GM18909 (cell line): ENCODE measurements at regions not wholly inside any gene's neighbourhood (a gene's known extent, or its start where the extent isn't known, plus 50 kb on each side); places are given as distances from the start of the nearest gene placed in this dataset.
"Not testable (repeated sequence)": the region's sequence is repeated elsewhere in the genome, so short reads cannot be mapped to it uniquely, and the experiment has no call there.

ENCODE experiments used
- ATAC-seq: cut with Tn5 transposase; IDR thresholded peaks from one replicate; pipeline ENCODE4 v1.9.1; 2021; ENCODE audit warnings: mild to moderate bottlenecking; ENCODE audit not compliant: unreplicated experiment, poor library complexity

DNA sequence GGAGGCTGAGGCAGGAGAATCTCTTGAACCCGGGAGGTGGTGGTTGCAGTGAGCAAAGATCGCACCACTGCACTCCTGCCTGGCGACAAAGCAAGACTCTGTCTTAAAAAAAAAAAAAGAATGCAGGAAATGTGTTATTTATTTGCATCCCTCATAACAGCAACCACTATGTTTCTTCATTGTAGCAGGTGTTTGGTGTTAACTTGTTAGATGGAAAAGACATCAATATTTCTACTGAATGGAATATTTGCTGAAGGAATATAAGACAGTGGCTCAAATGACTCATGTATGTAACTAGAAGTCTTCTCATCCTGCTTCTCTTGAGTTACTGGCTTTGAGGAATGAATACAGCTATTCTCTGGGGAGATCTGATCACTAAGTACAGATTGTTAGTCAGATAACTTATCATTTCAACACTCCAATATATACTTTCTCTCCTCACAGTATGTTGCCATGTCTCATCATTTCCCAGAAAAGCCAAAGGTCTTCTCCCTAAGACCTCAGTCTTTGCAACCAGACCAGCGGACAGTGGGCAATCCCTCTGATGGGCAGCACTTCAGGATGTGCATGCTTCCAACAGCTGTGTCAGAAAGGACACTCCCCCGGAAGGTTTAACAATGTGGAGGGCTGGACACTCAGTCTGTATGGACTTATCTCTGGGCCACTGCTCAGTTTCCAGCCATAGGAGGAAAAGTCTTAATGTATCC lies 104.4 kb upstream of the STK17B start:
- no peak for ATAC-seq

DNA sequence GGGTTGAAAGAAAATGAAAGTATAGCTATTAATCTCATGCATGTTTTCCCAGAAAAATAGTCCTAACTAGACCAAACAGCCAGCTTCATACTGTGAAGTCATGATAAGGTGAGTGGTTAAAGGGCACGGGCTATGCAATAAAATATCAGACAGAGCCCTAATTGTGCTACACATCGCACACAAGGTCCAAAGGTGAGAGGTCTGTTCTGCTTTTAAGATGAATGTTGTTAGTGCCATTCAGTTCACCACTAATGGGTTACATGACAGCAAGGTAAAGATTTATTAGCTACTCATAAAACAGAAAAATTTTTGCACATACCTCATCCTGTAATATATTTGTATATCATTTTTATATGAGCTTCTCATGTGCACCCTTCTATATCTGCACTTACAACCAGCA lies 105.0 kb upstream of the STK17B start:
- no peak for ATAC-seq

DNA sequence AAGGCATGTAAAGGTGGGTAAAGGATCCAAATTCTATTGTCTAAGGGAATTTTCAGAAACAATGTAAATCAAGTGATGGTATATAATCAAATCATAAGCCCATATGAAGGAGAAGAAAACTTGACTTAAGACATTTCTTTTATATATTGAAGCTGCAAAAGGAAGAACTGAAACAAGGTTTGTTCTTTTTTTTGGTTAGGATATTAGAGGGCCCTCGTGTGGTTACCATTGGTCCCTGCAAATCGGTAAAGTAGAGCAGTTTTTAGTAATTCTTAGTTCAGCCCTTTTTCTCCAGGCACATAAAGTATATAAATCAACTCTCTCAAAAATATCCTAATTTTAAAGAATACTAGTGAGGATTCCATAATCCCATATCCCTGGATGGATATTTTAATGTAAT lies 105.6 kb upstream of the STK17B start:
- no peak for ATAC-seq

DNA sequence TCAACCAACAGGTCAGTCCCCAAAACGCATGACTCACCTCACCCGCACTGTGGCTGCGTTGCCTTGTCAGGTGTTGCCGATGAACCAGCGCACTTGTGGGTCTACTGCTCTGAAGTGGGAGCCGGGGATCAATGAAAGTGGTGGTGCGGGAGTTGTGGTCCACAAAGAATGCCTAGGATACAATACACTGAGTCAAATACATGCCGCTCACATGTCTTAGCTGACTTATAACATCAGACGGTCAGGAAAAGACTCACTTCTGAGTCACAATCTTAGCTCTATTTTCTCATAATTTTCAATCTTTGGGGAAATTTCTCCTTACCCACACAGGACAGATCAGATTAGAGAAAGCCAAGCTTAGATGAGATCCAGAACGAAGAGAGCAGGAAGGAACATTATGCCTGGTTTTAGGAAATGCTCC lies 107.1 kb upstream of the STK17B start:
- no peak for ATAC-seq

DNA sequence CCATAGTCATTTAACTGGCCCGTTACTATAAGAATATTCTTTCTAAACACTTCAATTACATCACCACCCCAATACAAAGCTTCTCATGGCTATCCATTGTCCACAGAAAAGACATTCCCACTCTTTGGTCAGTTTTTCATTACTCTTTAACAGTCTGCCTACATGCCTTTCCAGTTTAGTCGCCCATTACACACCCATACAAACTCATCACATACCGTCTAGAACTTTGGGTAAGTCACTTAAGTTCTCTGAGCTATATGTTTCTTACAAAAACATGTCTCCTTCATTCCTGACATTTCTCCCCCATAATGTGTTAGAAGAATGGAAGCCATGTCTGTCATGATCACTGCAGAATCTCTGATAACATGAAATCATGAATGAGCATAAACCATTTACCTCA lies 108.2 kb upstream of the STK17B start:
- ATAC-seq, result no peak

DNA sequence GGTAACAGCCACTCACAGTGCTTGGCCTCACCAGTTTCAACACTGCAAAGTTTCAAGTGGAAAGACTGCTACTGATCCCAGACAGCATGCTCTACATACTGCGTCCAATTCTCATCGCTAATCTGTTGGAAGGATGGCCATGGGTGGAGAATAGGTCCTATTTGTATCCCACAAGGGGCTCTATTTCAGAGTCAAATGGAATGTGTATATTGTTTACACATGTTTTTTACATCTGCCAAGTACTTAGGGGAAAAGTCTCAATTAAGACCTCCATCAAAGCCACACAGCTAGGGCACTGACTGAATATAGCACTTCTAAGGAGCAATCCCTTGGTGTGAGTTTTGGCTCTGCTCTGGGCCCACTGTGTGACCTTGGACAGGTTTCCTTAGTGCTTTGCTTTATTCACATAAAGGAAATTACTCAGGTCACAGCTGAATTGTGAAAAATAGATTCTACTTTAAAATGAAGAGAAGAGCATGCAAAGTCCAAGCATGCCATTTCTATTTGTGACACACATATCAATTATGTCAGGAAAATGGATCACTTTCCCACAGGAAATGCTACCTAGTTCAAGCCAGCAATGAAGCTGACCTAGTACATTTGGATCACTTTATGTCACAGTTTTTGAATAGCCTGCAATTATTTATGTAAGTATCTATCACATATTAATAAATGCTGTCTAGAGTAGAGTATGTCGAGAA lies 112.9 kb upstream of the STK17B start:
- no peak for ATAC-seq

DNA sequence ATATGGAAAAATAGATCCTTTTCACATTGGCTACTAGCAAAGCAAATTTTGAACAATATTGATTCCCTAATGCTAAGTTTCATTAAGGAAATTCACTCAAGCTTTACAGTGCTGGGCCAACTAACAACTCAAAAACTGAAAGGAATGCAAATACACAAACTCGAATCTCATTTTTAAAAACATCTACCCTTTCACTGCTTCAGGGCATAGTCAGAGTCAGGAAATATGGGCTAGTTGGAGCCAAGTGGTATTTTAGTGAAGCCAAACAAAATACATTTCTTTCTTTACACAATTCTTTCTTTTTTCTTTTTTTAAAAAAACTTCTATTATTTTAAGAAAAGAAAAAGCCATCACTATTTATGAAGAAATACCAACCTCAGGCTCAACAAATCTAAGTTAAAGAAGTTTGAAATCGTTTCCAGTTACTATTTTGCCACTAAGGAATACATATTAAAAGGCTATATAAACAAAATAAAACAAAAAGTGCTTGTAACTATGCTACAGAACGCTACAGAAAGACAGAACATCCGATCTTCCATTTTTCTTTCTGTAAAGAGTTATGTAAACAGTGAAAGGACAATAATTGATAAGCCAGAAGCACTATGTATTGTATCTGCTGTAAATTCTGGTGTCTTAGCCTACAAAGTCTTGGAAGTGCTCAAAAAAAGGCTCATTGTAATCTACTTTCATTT lies 113.6 kb upstream of the STK17B start:
- ATAC-seq, result no peak

DNA sequence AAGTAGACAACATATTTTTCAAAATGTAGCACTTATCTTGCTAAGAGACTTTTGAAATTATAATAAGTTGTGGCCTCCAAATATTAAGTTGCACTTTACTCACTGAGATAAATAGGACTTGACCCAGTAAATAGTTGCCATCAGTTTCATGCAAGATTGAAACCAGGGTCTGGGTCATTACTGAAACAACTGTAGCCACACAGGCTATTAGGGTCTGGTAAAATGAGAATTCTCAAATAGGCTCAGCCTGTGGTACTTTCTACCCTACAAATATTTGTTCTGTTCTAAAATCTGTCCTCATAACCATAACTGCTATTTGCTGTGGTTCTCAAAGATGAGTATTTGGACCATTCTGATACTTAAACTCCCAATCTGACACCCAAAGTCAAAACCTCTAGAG lies 115.4 kb upstream of the STK17B start:
- peak; percentile 51 for ATAC-seq

DNA sequence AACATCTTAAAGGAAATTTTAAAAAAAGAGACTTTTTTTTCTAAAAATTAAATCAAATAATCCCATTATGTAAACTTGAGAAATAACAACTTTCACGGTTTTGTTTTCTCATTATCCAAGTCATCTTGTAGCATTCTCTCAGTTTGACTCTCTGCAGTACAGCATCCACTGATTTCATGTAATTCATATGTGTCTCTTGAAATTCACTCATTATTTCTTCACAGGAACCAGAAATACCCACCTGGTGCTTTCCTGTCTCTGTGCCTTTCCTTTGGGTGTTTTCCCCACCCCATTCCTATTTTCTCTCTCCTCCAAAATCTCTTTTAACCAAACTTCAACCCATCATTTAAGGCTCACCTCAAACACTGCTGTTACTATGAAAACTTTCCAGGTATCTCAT lies 116.1 kb upstream of the STK17B start:
- no peak for ATAC-seq

DNA sequence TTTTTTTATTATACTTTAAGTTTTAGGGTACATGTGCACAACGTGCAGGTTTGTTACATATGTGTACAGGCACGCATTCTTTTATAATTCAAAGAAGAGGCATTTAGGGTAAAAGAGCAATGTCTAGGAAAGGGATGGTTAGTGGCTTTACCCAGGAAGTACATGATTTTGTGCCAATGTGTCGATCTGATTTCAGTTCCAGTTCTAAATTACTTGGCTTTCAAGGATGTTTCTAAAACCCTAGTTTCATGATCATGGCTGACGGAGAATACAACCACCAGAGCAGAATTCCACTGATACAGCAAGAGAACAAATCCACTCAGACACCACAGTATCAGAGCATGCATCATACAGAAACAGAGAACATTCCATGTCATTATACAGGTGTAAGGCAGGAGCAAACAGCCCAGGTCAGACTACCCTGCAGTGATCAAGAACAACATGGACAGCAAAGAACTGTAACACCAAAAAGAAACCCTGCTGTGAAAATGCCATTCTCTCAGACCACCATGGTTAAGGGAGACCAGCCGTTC lies 116.7 kb upstream of the STK17B start:
- ATAC-seq, result no peak

DNA sequence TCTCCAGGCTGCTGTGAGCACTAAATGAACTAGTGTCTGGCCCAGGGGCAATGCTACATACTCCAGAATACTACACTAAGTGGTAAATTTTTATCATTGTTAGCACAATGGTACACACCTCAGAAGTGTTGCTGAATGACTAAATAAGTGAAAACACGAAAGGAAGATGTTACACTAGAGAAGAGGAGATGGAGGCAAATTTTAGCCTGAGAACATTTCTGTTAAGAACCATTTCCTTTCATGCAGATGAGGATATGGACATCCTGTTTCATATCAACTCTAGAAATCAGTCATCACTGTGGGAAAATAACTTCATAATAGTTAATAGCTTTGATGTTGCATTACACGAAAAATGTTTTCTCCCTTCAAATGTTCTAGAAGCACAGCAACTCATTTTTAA lies 117.6 kb upstream of the STK17B start:
- no peak for ATAC-seq

DNA sequence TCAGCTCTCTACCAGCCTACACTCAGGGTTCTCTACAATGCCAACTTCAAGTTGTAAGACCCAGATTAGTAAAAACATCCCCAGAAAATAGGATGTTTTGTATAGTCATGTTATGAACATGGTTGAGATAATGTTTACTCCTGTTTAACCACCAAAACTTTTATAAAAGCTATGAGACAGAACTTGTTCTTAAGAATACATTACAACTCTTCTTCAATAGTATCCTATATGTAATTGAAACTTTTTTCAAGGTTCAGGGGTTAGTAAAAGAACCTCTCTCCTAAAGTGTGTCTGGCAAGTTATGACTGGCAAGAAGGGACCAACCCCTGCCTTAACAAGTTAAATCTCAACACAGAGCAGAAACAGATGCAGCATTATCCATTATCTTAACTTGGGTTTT lies 118.8 kb upstream of the STK17B start:
- ATAC-seq, result no peak

DNA sequence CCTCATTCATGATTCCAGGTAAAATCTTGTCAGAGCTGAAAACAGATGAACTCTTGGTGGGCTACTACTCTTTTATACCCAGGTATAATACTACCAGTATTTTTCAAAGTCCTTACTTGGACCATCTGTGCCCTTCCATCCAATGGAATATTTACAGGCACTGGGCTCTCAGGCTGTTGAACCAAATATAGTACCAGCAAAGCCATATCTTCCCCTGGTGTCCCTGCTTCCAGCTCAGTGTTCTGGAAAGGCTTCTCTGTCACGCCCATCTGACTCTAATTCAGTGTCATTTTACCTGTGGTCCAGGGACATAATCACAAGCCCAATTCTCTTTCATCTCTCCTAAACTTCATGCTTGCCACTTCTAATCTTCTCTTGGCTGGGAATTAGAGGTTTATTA lies 119.2 kb upstream of the STK17B start:
- no peak for ATAC-seq

DNA sequence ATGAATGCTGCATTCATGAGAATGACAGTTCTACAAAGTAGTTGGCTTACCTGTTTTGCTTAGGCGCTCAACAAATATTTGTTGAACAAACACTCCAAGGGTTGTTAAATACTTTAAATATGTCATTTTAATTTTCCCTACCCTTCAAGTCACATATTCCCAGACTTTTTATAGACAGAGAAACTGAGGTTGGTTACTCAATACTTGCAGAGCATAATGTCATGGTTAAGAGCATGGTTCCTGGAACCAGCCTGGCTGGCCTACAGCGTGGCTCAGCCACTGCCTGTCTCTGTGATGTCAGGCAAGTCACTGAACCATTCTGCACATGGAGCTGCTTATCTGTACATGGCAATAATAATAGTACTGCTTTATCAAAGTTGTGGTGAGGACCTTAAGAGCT lies 120.0 kb upstream of the STK17B start:
- peak; percentile 18 for ATAC-seq

DNA sequence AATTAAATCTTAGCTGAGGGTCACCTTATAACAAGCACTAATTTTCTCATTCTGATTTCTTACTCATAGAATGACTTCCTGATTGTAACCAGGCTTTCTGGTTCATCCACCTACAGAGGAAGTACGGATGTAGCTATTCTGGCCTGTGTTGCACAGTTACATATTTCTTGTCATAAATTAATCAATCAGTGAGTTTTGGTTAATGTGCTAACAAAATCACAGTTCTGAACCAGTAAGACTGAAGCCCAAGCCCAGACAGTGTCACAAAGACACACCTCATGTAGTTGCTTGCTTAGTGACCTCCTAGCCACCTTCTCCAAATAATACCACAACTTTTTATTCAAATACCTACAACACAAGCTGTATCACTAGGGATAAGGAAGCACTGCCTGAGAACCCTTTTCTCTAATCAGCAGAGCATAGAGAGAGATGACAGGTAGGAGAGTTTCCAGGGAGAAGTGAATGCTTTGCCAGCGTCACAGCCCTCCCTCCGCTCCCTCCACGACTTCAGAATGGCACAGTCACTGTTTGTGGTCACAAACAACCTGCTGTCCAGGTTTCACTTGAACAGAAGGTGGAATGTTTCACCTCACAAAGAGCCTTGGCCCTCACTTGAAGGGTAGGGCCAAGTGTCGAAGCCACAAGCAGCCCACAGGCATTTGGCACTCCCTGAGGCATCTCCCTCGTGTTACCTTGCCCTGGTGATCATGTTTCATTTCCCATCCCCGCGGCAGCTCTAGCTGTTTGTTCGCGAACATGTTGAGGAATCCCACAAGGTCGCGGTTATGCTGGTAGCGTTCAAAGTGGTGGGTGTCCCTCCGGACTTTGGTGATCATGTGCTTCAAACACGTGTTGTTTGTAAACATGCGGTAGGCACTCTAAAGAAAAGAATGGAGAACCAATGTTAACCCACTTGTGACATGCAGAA lies 120.8 kb upstream of the STK17B start:
- ATAC-seq, result peak; percentile 73

DNA sequence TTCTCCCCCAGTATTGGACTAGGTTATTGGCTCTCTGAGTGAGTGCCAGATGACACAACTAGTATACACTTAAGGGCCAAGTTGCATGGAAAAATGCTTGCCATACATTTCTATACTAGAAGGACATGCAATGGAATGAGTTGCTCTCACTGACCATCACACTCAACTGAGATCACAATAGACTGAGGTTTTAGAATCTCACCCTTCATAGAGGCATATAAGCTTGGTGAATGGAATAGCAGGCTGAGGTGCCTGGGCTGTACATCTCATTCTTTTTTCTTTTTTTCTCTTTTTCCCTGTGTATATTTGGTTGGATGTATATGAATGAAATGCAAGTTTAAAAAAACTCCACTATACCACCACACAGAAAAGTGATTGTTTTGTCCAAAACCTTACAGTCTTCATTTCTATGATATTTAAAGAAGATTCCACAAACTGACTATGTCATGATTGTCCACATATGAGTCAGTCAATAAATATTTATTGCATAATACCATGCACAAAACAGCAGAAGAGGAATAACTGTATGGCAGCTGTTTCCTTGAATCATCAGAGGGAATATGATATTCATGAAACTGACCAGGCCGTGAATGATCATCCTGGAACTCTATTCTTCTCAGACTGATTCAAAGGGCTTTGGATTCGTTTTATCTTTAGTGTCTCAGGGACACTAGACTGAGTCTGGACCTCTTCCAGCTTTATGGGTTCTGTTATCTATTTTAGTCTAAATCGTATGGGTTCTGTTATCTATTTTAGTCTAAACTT lies 122.6 kb upstream of the STK17B start:
- no peak for ATAC-seq

DNA sequence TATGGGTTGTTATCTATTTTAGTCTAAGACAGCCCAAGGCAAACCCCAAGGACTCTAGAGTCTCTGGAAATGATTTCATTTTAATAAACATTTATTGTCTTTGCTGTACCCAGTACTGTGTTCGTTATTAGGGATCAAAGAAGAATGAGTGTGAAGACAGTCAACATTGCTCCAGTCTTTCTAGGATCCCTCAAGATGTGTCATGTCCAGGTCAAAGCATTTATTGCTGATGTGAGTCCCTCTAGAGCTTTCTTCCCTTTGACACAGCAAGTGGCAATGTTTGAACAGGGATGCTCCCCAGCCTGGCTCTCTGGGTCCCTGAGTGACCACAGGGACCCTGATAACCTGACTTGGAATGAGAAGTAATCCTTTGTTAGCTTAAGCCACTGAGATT lies 123.1 kb upstream of the STK17B start:
- no peak for ATAC-seq

DNA sequence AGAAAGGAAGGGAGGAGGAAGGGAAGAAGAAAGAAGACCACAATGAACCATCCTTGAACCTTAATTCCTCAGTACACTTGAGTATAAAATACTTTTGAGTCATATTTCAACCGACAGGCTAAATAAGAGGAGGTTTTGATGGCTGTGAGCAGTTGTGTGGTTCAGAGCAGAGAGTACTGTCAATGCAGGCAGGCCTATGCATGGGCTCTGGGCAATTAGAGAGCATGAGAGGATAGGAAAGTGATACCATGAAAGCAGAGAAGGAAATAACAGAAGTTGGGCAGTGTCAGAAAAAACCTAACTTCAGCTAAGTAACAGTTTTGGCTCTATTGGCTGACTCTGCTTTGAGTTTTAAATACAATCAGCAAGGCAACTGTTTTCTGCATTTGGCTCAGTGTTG lies 123.6 kb upstream of the STK17B start:
- ATAC-seq, result no peak

DNA sequence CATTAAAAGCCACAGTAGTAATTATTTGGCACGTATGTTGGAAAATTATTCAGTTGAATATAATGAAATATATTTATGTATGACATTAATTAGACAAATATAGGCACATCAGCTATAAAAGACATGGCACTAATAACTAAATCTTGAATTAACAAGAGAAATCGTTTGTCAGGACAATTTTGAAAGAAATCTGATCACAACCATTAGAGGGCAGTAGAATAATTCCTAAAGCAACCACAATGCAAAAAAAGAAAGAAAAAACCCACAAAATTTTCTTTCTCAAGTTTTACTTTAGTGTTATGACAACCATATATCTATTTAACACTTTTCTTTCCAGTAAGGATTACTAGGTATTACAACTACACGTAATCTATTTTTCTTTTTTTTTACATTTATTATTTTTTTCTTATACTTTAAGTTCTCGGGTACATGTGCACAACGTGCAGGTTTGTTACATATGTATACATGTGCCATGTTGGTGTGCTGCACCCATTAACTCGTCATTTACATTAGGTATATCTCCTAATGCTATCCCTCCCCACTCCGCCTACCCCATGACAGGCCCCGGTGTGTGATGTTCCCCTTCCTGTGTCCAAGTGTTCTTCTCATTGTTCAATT lies 126.8 kb upstream of the STK17B start:
- not testable (repeated sequence) for ATAC-seq
